Neutrophil (primary cell): ENCODE measurements at regions not wholly inside any gene's neighbourhood (a gene's known extent, or its start where the extent isn't known, plus 50 kb on each side); places are given as distances from the start of the nearest gene placed in this dataset.

Source experiments
- H3K27ac ChIP-seq: fragments of 200-600 bp; sonication (generic); 2 replicates; pipeline ENCODE4 v1.5.1; 2016; ENCODE audit warnings: mild to moderate bottlenecking, moderate library complexity
- H3K27me3 ChIP-seq: fragments of 200-600 bp; sonication (generic); 2 replicates; pipeline ENCODE4 v1.6.0; 2016; ENCODE audit warnings: mild to moderate bottlenecking
- H3K36me3 ChIP-seq: fragments of 200-600 bp; sonication (generic); 2 replicates; pipeline ENCODE4 v1.5.1; 2017
- H3K4me1 ChIP-seq, 2 experiments: fragments of 200-600 bp in 1 of 2; sonication (generic) in 1 of 2; 1 replicate in 1 of 2; 2 replicates in 1 of 2; pipeline versions ENCODE4 v1.5.1 to v1.6.1; 2013 to 2016; ENCODE audit warnings: low read depth in 1 of 2, low read length in 1 of 2, mild to moderate bottlenecking in 1 of 2, moderate library complexity in 1 of 2; ENCODE audit not compliant: control insufficient read depth in 1 of 2, insufficient read depth in 1 of 2
- H3K4me3 ChIP-seq, 2 experiments: fragments of 200-600 bp in 1 of 2; sonication (generic) in 1 of 2; 1 replicate in 1 of 2; 2 replicates in 1 of 2; pipeline ENCODE4 v1.5.1; 2013 to 2016; ENCODE audit warnings: low read depth in 1 of 2, low read length in 1 of 2, mild to moderate bottlenecking in 1 of 2, moderate library complexity in 1 of 2
- H3K9me3 ChIP-seq: fragments of 200-600 bp; sonication (generic); 2 replicates; pipeline ENCODE4 v1.5.1; 2016
- TF ChIP-seq, protein P1 (sequence below): fragments of 200-600 bp; sonication (generic); IDR thresholded peaks from 2 replicates; pipeline ENCODE4 v1.5.1; 2016; ENCODE audit warnings: antibody characterized with exemption

DNA sequence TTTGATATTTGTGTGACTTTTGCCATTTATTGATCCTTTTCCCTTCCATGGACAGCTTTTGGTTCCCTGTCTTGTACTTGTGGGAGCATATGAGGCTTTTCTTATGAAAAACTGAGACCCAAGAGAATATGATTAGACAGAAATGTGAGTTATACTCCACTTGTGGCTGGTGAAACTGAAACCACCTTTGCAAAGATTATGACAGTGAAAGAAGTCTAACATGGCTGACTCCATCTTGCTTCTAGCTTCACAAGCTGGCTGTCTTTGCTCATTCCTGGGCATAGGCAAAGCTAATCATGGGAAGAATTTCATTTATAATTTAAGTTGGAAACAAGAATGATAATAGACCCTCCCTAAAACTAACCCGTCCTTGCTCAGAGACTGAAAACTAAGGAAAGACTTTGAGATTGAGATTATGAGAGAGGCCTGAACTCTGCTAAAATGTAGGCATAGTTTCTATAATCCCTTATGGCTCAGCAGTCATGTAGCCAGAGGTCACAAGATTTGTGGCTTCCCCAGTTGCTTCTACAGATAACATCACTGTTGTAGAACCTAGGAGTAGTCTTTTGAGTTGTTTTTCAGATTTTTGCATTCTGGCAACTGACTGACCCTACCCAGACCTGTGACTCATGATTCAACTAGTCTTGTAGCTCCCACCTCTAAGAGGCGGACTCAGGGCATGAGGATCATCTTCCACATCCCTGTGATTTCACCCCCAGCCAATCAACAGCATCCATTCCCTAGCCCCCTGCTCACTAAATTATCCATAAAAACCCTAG, 50.9 kb upstream of the CD2AP start:
- TF ChIP-seq, protein P1, sequence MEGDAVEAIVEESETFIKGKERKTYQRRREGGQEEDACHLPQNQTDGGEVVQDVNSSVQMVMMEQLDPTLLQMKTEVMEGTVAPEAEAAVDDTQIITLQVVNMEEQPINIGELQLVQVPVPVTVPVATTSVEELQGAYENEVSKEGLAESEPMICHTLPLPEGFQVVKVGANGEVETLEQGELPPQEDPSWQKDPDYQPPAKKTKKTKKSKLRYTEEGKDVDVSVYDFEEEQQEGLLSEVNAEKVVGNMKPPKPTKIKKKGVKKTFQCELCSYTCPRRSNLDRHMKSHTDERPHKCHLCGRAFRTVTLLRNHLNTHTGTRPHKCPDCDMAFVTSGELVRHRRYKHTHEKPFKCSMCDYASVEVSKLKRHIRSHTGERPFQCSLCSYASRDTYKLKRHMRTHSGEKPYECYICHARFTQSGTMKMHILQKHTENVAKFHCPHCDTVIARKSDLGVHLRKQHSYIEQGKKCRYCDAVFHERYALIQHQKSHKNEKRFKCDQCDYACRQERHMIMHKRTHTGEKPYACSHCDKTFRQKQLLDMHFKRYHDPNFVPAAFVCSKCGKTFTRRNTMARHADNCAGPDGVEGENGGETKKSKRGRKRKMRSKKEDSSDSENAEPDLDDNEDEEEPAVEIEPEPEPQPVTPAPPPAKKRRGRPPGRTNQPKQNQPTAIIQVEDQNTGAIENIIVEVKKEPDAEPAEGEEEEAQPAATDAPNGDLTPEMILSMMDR = no peak
- H3K27me3 ChIP-seq = no peaks in the 10 kb centered on the region
- H3K9me3 ChIP-seq = no peaks in the 10 kb centered on the region
- no peak overlapping the region for H3K27ac ChIP-seq
- H3K4me1 ChIP-seq = no peaks in the 10 kb centered on the region
- no peaks in the 10 kb centered on the region for H3K36me3 ChIP-seq
- no peak overlapping the region for H3K4me3 ChIP-seq

DNA sequence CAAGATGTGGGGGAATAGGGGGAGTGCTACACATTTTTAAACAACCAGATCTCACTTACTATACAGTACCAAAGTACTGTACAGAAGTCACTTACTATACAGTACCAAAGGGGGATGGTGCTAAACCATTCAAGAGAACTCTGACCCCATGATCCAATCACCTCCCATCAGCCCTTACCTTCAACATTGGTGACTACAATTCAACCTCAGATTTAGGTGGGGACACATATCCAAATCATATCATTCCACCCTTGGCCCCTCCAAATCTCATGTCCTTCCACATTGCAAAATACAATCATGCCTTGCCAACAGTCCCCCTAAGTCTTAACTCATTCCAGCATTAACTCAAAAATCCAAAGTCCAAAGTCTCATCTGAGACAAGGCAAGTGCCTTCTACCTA, 49.9 kb upstream of the CD2AP start:
- Histone ChIP-seq H3K4me3 (no peak overlapping the region), H3K4me1 (no peaks in the 10 kb centered on the region), H3K36me3 (no peaks in the 10 kb centered on the region), H3K9me3 (no peaks in the 10 kb centered on the region), H3K27me3 (no peaks in the 10 kb centered on the region), H3K27ac (no peak overlapping the region)
- TF ChIP-seq, protein P1 = no peak
